CD8-positive, alpha-beta memory T cell (primary cell): ENCODE measurements at regions not wholly inside any gene's neighbourhood (a gene's known extent, or its start where the extent isn't known, plus 50 kb on each side); places are given as distances from the start of the nearest gene placed in this dataset.

ENCODE experiments used
- CTCF ChIA-PET: fragments of 350-600 bp; sonication (Branson Sonifier 250); formaldehyde crosslinking; loops from one replicate; lab custom pipeline; 2021; ENCODE audit warnings: antibody characterized with exemption; lab: Charles Lee
- POLR2A ChIA-PET: fragments of 350-600 bp; sonication (Branson Sonifier 250); formaldehyde crosslinking; loops from one replicate; lab custom pipeline; 2021; ENCODE audit warnings: antibody characterized with exemption; lab: Charles Lee
- DNase-seq, 5 donors: peaks; one replicate each; pipeline versions ENCODE4 v3.0.0 to v3.0.0-alpha.2; 2020 to 2022; ENCODE audit warnings: mixed read lengths in 1 of 5
- H3K27ac ChIP-seq: one replicate; pipeline ENCODE4 v1.7.0; 2013; ENCODE audit warnings: low read depth, mild to moderate bottlenecking, low read length, moderate library complexity
- H3K27me3 ChIP-seq: 2 replicates; pipeline ENCODE4 v1.7.0; 2013; ENCODE audit warnings: low read length, mild to moderate bottlenecking; ENCODE audit not compliant: insufficient read depth, poor library complexity, severe bottlenecking
- H3K36me3 ChIP-seq: 2 replicates; pipeline ENCODE4 v1.7.0; 2013; ENCODE audit warnings: mild to moderate bottlenecking, low read length, moderate library complexity; ENCODE audit not compliant: insufficient read depth
- H3K4me1 ChIP-seq: 2 replicates; pipeline ENCODE4 v1.7.0; 2013; ENCODE audit warnings: mild to moderate bottlenecking, low read length, moderate library complexity; ENCODE audit not compliant: insufficient read depth
- H3K4me3 ChIP-seq: 2 replicates; pipeline ENCODE4 v1.7.0; 2013; ENCODE audit warnings: mild to moderate bottlenecking, low read length
- H3K9me3 ChIP-seq: 2 replicates; pipeline ENCODE4 v1.7.0; 2013; ENCODE audit warnings: mild to moderate bottlenecking, low read length
- H3K27ac Mint-ChIP-seq, 8 donors: one replicate each; pipeline ENCODE4 v1.8.0; 2020 to 2021; ENCODE audit warnings: mixed read lengths in 8 of 8, mild to moderate bottlenecking in 6 of 8, inconsistent platforms in 3 of 8, moderate library complexity in 3 of 8
- H3K27me3 Mint-ChIP-seq, 2 donors: one replicate each; pipeline ENCODE4 v1.8.0; 2020 to 2021; ENCODE audit warnings: mixed read lengths in 2 of 2, mild to moderate bottlenecking in 1 of 2, moderate library complexity in 1 of 2
- H3K36me3 Mint-ChIP-seq, 3 donors: one replicate each; pipeline ENCODE4 v1.8.0; 2020 to 2021; ENCODE audit warnings: mixed read lengths in 3 of 3, inconsistent platforms in 1 of 3, mild to moderate bottlenecking in 1 of 3
- H3K4me1 Mint-ChIP-seq, 3 donors: one replicate each; pipeline ENCODE4 v1.8.0; 2020 to 2021; ENCODE audit warnings: mixed read lengths in 3 of 3, inconsistent platforms in 1 of 3, mild to moderate bottlenecking in 1 of 3
- H3K4me3 Mint-ChIP-seq, 7 donors: one replicate each; pipeline ENCODE4 v1.8.0; 2020 to 2021; ENCODE audit warnings: mixed read lengths in 7 of 7, mild to moderate bottlenecking in 6 of 7, moderate library complexity in 4 of 7, inconsistent platforms in 2 of 7
- H3K9me3 Mint-ChIP-seq, 5 donors: one replicate each; pipeline ENCODE4 v1.8.0; 2020 to 2022; ENCODE audit warnings: mixed read lengths in 5 of 5, mild to moderate bottlenecking in 3 of 5, moderate library complexity in 2 of 5, inconsistent platforms in 1 of 5

- peaks cover 29 to 41% of the 10 kb centered on the region in 2 donors for H3K27me3 Mint-ChIP-seq
- H3K9me3 Mint-ChIP-seq = no peaks in the 10 kb centered on the region
- H3K4me3 Mint-ChIP-seq = peak overlapping the region in 1 of 7 donors; percentile 32
- Histone ChIP-seq H3K4me1 (no peaks in the 10 kb centered on the region), H3K9me3 (no peaks in the 10 kb centered on the region), H3K4me3 (no peak overlapping the region), H3K36me3 (no peaks in the 10 kb centered on the region), H3K27me3 (peaks cover 8% of the 10 kb centered on the region), H3K27ac (no peak overlapping the region)
- H3K4me1 Mint-ChIP-seq = no peaks in the 10 kb centered on the region
- H3K36me3 Mint-ChIP-seq = no peaks in the 10 kb centered on the region
- DNase-seq = no peak
- ChIA-PET POLR2A (no interaction called here), CTCF (no interaction called here)
- no peak overlapping the region for H3K27ac Mint-ChIP-seq
These were observed 111.1 kb downstream of the NAV1 start for GRCh38 chr1:201649761-201650622.

- no peaks in the 10 kb centered on the region for H3K9me3 ChIP-seq
- Mint-ChIP-seq H3K27ac (no peak overlapping the region), H3K4me1 (no peaks in the 10 kb centered on the region), H3K9me3 (no peaks in the 10 kb centered on the region), H3K4me3 (peak overlapping the region in 1 of 7 donors; percentile 32), H3K36me3 (no peaks in the 10 kb centered on the region), H3K27me3 (peaks cover 29 to 41% of the 10 kb centered on the region in 2 donors)
- no peak overlapping the region for H3K4me3 ChIP-seq
- no peak overlapping the region for H3K27ac ChIP-seq
- POLR2A ChIA-PET = no interaction called here
- H3K27me3 ChIP-seq = peaks cover 8% of the 10 kb centered on the region
- H3K36me3 ChIP-seq = no peaks in the 10 kb centered on the region
- no peak for DNase-seq
- CTCF ChIA-PET = no interaction called here
- H3K4me1 ChIP-seq = no peaks in the 10 kb centered on the region
These were observed 111.7 kb downstream of the NAV1 start for GRCh38 chr1:201650623-201650933.

DNA sequence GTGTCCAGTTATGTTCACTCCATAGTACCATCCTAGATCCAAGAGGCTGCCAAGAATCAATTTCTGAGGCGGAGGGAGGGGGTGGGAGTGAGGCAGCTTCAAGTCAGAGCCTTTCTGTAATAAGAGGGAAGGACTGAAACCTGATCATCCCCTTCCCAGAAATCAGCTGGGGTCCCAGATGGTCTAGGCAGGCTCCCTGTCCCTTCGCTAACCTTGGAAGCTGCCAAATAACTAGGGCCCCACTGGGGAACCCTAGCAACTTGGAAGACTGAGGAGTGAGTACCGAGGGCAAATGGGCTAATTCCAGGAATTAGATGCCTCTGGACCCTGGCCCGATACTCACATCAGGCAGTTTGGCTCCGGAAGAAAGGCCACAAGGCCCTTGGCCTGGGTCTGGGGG lies 113.3 kb downstream of the NAV1 start:
- ChIA-PET CTCF (no interaction called here), POLR2A (no interaction called here)
- H3K36me3 Mint-ChIP-seq = no peaks in the 10 kb centered on the region

GRCh38 chr1:201653233-201653632 lies 114.3 kb downstream of the NAV1 start:
- ChIA-PET CTCF (no interaction called here), POLR2A (no interaction called here)
- H3K27ac Mint-ChIP-seq = no peak overlapping the region
- H3K4me1 Mint-ChIP-seq = no peaks in the 10 kb centered on the region
- no peaks in the 10 kb centered on the region for H3K9me3 Mint-ChIP-seq
- Histone ChIP-seq H3K27me3 (peaks cover 4% of the 10 kb centered on the region), H3K36me3 (no peaks in the 10 kb centered on the region), H3K4me1 (no peaks in the 10 kb centered on the region), H3K9me3 (no peaks in the 10 kb centered on the region), H3K4me3 (no peak overlapping the region), H3K27ac (no peak overlapping the region)
- no peak overlapping the region for H3K4me3 Mint-ChIP-seq
- no peak for DNase-seq
- peaks cover 20 to 24% of the 10 kb centered on the region in 2 donors for H3K27me3 Mint-ChIP-seq
- H3K36me3 Mint-ChIP-seq = no peaks in the 10 kb centered on the region

More for the DNA sequence above, 113.3 kb downstream of the NAV1 start:
- no peaks in the 10 kb centered on the region for H3K36me3 ChIP-seq
- Mint-ChIP-seq H3K27ac (no peak overlapping the region), H3K4me1 (no peaks in the 10 kb centered on the region), H3K27me3 (peaks cover 23 to 31% of the 10 kb centered on the region in 2 donors), H3K9me3 (no peaks in the 10 kb centered on the region), H3K4me3 (no peak overlapping the region)
- H3K9me3 ChIP-seq = no peaks in the 10 kb centered on the region
- H3K4me1 ChIP-seq = no peaks in the 10 kb centered on the region
- H3K4me3 ChIP-seq = no peak overlapping the region
- no peak overlapping the region for H3K27ac ChIP-seq
- DNase-seq = no peak
- H3K27me3 ChIP-seq = peaks cover 4% of the 10 kb centered on the region

GRCh38 chr1:201653883-201654282 lies 115.0 kb downstream of the NAV1 start:
- DNase-seq = no peak
- H3K27ac ChIP-seq = no peak overlapping the region
- no peaks in the 10 kb centered on the region for H3K9me3 ChIP-seq
- Mint-ChIP-seq H3K9me3 (no peaks in the 10 kb centered on the region), H3K36me3 (no peaks in the 10 kb centered on the region), H3K27ac (no peak overlapping the region), H3K27me3 (peaks cover 20 to 24% of the 10 kb centered on the region in 2 donors), H3K4me3 (no peak overlapping the region), H3K4me1 (no peaks in the 10 kb centered on the region)
- H3K4me3 ChIP-seq = no peak overlapping the region
- no peaks in the 10 kb centered on the region for H3K4me1 ChIP-seq
- ChIA-PET CTCF (no interaction called here), POLR2A (no interaction called here)
- H3K36me3 ChIP-seq = no peaks in the 10 kb centered on the region
- peaks cover 3% of the 10 kb centered on the region for H3K27me3 ChIP-seq

- Mint-ChIP-seq H3K4me3 (no peak overlapping the region), H3K9me3 (no peaks in the 10 kb centered on the region), H3K4me1 (no peaks in the 10 kb centered on the region), H3K27ac (peak overlapping the region in 1 of 8 donors; percentile 26), H3K27me3 (peaks cover 11 to 16% of the 10 kb centered on the region in 2 donors), H3K36me3 (no peaks in the 10 kb centered on the region)
- Histone ChIP-seq H3K36me3 (no peaks in the 10 kb centered on the region), H3K4me3 (no peak overlapping the region), H3K9me3 (no peaks in the 10 kb centered on the region), H3K27ac (no peak overlapping the region), H3K4me1 (no peaks in the 10 kb centered on the region), H3K27me3 (no peaks in the 10 kb centered on the region)
- DNase-seq = no peak
- POLR2A ChIA-PET = no interaction called here
- CTCF ChIA-PET = no interaction called here
These were observed 116.3 kb downstream of the NAV1 start for GRCh38 chr1:201655243-201655642.

DNA sequence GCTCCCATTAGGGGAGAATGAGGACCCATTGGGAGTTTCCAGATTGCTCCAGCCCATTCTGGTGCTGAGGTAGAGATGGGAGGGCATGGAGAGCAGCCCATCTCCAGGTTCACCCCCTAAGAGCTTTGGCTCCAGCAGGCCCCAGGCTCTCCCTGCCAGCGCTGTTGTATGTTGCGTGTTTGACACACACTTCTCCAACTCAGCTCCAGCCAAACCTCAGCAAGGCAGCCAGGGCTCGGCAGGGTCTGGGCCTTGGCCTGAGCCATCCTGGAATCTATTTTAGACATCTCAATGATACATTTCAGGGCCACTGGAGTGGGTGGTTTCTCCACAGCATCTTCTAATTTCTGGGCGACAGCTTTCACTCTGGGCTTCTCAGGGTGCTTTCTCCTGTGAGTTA lies 117.0 kb downstream of the NAV1 start:
- H3K4me1 Mint-ChIP-seq = no peaks in the 10 kb centered on the region
- POLR2A ChIA-PET = no interaction called here
- H3K27ac ChIP-seq = no peak overlapping the region
- H3K4me3 Mint-ChIP-seq = no peak overlapping the region
- no peaks in the 10 kb centered on the region for H3K4me1 ChIP-seq
- H3K27me3 ChIP-seq = no peaks in the 10 kb centered on the region
- peaks cover 6 to 11% of the 10 kb centered on the region in 2 donors for H3K27me3 Mint-ChIP-seq
- DNase-seq = no peak
- CTCF ChIA-PET = no interaction called here
- no peaks in the 10 kb centered on the region for H3K9me3 ChIP-seq
- H3K27ac Mint-ChIP-seq = no peak overlapping the region
- no peaks in the 10 kb centered on the region for H3K36me3 ChIP-seq
- no peaks in the 10 kb centered on the region for H3K9me3 Mint-ChIP-seq
- no peaks in the 10 kb centered on the region for H3K36me3 Mint-ChIP-seq
- H3K4me3 ChIP-seq = no peak overlapping the region

DNA sequence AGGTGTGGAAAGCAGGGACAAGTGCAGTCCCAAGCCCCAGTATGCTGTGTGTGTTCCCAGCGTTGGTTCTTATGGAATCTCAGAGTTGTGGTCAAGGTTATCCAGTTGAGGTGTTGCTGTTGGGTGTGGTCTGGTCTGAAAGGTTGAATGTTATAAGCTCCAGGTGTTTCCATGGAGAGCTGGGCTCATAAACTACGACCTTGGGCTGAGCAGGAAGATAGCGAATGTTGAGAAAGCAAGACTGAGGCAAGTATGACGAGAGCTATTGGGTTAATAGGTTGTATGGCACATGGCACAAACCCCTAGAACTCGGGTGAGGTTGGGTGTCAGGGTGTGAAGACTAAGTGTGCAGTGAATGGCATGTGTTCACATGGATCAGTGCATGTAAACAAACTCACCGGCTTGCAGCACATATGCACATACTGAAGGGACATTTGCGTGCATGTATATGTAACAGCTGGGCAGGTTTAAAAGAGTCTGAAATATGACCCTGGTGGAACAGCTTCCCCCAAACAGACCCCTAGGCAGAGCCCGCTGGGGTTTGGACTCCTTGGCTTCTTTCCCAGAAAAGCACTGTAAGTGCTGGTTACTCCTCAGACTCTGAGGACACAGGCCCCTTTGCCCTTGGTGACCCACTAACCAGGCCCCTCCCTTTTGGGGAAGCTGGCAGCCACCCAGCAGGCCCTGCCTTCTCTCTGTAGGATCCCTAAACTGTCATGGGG lies 117.5 kb downstream of the NAV1 start:
- POLR2A ChIA-PET = no interaction called here
- CTCF ChIA-PET = no interaction called here
- H3K36me3 Mint-ChIP-seq = no peaks in the 10 kb centered on the region

More for the DNA sequence above, 117.5 kb downstream of the NAV1 start:
- no peaks in the 10 kb centered on the region for H3K9me3 ChIP-seq
- Mint-ChIP-seq H3K9me3 (no peaks in the 10 kb centered on the region), H3K27ac (no peak overlapping the region), H3K27me3 (peaks cover 6 to 7% of the 10 kb centered on the region in 2 donors), H3K4me3 (no peak overlapping the region), H3K4me1 (no peaks in the 10 kb centered on the region)
- no peak for DNase-seq
- H3K27ac ChIP-seq = no peak overlapping the region
- H3K4me3 ChIP-seq = no peak overlapping the region
- no peaks in the 10 kb centered on the region for H3K36me3 ChIP-seq
- H3K4me1 ChIP-seq = no peaks in the 10 kb centered on the region
- no peaks in the 10 kb centered on the region for H3K27me3 ChIP-seq
